Glutamatergic neuron (in vitro differentiated cells): ENCODE measurements at regions not wholly inside any gene's neighbourhood (a gene's known extent, or its start where the extent isn't known, plus 50 kb on each side); places are given as distances from the start of the nearest gene placed in this dataset.

Source experiments
- DNase-seq: peaks from one replicate; pipeline ENCODE4 v3.0.0; 2022
- H3K27ac Mint-ChIP-seq: one replicate; pipeline ENCODE4 v1.8.0; 2020; ENCODE audit warnings: mild to moderate bottlenecking, mixed read lengths, inconsistent platforms; ENCODE audit not compliant: unreplicated experiment
- H3K27me3 Mint-ChIP-seq: one replicate; pipeline ENCODE4 v1.8.0; 2020; ENCODE audit warnings: mild to moderate bottlenecking, moderate library complexity, mixed read lengths, inconsistent platforms; ENCODE audit not compliant: unreplicated experiment
- H3K36me3 Mint-ChIP-seq: one replicate; pipeline ENCODE4 v1.8.0; 2020; ENCODE audit warnings: mild to moderate bottlenecking, mixed read lengths, inconsistent platforms; ENCODE audit not compliant: unreplicated experiment
- H3K4me1 Mint-ChIP-seq: one replicate; pipeline ENCODE4 v1.8.0; 2020; ENCODE audit warnings: mild to moderate bottlenecking, low read depth, mixed read lengths, inconsistent platforms; ENCODE audit not compliant: unreplicated experiment
- H3K4me3 Mint-ChIP-seq: one replicate; pipeline ENCODE4 v1.8.0; 2020; ENCODE audit warnings: mild to moderate bottlenecking, mixed read lengths, inconsistent platforms; ENCODE audit not compliant: unreplicated experiment
- H3K9me3 Mint-ChIP-seq: one replicate; pipeline ENCODE4 v1.8.0; 2020; ENCODE audit warnings: mild to moderate bottlenecking, moderate library complexity, mixed read lengths, inconsistent platforms; ENCODE audit not compliant: unreplicated experiment
- CTCF ChIP-seq: fragments of 200-600 bp; sonication (generic); IDR thresholded peaks from one replicate; pipeline ENCODE4 v1.5.0; 2021; ENCODE audit not compliant: partially characterized antibody, unreplicated experiment

GRCh38 chr22:27135031-27135981 lies 477.9 kb downstream of the MIAT start:
- Mint-ChIP-seq H3K27me3 (peaks cover 13% of the 10 kb centered on the region), H3K36me3 (peaks cover 9% of the 10 kb centered on the region), H3K4me3 (no peak overlapping the region), H3K27ac (no peak overlapping the region), H3K4me1 (peaks cover 17% of the 10 kb centered on the region), H3K9me3 (peaks cover 3% of the 10 kb centered on the region)
- no peak for DNase-seq
- no peak for TF ChIP-seq CTCF

- H3K9me3 Mint-ChIP-seq: peaks cover 3% of the 10 kb centered on the region
- peaks cover 17% of the 10 kb centered on the region for H3K4me1 Mint-ChIP-seq
- no peak overlapping the region for H3K27ac Mint-ChIP-seq
- no peak for DNase-seq
- TF ChIP-seq CTCF: no peak
- H3K4me3 Mint-ChIP-seq: no peak overlapping the region
- peaks cover 9% of the 10 kb centered on the region for H3K36me3 Mint-ChIP-seq
- peaks cover 13% of the 10 kb centered on the region for H3K27me3 Mint-ChIP-seq
Measured at GRCh38 chr22:27136596-27136995, 479.2 kb downstream of the MIAT start.

- DNase-seq: peak; percentile 44
- no peak for TF ChIP-seq CTCF
- peak overlapping the region; percentile 71 for H3K4me3 Mint-ChIP-seq
- H3K27me3 Mint-ChIP-seq: peaks cover 9% of the 10 kb centered on the region
- peaks cover 3% of the 10 kb centered on the region for H3K9me3 Mint-ChIP-seq
- H3K4me1 Mint-ChIP-seq: peaks cover 14% of the 10 kb centered on the region
- H3K27ac Mint-ChIP-seq: peak overlapping the region; percentile 20
- H3K36me3 Mint-ChIP-seq: peaks cover 9% of the 10 kb centered on the region
Measured at GRCh38 chr22:27137871-27138337, 480.5 kb downstream of the MIAT start.

- Mint-ChIP-seq H3K27ac (no peak overlapping the region), H3K4me1 (peaks cover 11% of the 10 kb centered on the region), H3K27me3 (peaks cover 12% of the 10 kb centered on the region), H3K9me3 (peaks cover 3% of the 10 kb centered on the region), H3K4me3 (no peak overlapping the region), H3K36me3 (peaks cover 9% of the 10 kb centered on the region)
- TF ChIP-seq CTCF: no peak
- no peak for DNase-seq
Measured at GRCh38 chr22:27138471-27138870, 481.1 kb downstream of the MIAT start.

GRCh38 chr22:27139935-27140511 lies 482.6 kb downstream of the MIAT start:
- DNase-seq: no peak
- Mint-ChIP-seq H3K4me3 (no peak overlapping the region), H3K27me3 (peaks cover 12% of the 10 kb centered on the region), H3K4me1 (peaks cover 6% of the 10 kb centered on the region), H3K27ac (no peak overlapping the region), H3K36me3 (peaks cover 9% of the 10 kb centered on the region), H3K9me3 (peaks cover 3% of the 10 kb centered on the region)
- no peak for TF ChIP-seq CTCF
